B cell (primary cell): ENCODE measurements at regions not wholly inside any gene's neighbourhood (a gene's known extent, or its start where the extent isn't known, plus 50 kb on each side); places are given as distances from the start of the nearest gene placed in this dataset.

Experiments
- ATAC-seq: fragments of 200-7000 bp; cut with Tn5 transposase; one replicate; pipeline ENCODE4 v1.10.0; 2021; ENCODE audit warnings: low read depth, mild to moderate bottlenecking, moderate number of reproducible peaks, moderate library complexity
- CTCF ChIA-PET: fragments of 350-600 bp; sonication (Branson Sonifier 250); formaldehyde crosslinking; loops from one replicate; lab custom pipeline; 2021; ENCODE audit warnings: antibody characterized with exemption, inconsistent platforms; lab: Charles Lee
- POLR2A ChIA-PET: fragments of 350-600 bp; sonication (Branson Sonifier 250); formaldehyde crosslinking; loops from one replicate; lab custom pipeline; 2021; ENCODE audit warnings: antibody characterized with exemption; lab: Charles Lee
- DNase-seq: peaks from one replicate; pipeline ENCODE4 v3.0.0; 2013
- H2AFZ ChIP-seq: 2 replicates; pipeline ENCODE4 v1.6.1; 2012; ENCODE audit warnings: mild to moderate bottlenecking, low read depth, low read length; ENCODE audit not compliant: insufficient read depth, poor library complexity, severe bottlenecking
- H3K27ac ChIP-seq, 2 donors: 1 replicate in 1 of 2; 2 replicates in 1 of 2; pipeline ENCODE4 v1.5.1; 2012 to 2013; ENCODE audit warnings: low read length in 2 of 2, mild to moderate bottlenecking in 2 of 2, moderate library complexity in 1 of 2
- H3K27me3 ChIP-seq, 4 experiments: fragments of 200-600 bp in 1 of 4; sonication (generic) in 1 of 4; replicated peaks in 1 of 4; 1 replicate in 2 of 4; 2 replicates in 2 of 4; pipeline versions ENCODE4 v1.6.1 to v1.7.0; 2013 to 2016; ENCODE audit warnings: low read length in 3 of 4, mild to moderate bottlenecking in 2 of 4, mixed read lengths in 1 of 4, moderate library complexity in 1 of 4; ENCODE audit not compliant: insufficient read depth in 4 of 4, control insufficient read depth in 3 of 4; ENCODE audit errors: control extremely low read depth in 1 of 4
- H3K36me3 ChIP-seq, 2 experiments: replicated peaks in 1 of 2; 1 replicate in 1 of 2; 2 replicates in 1 of 2; pipeline versions ENCODE4 v1.6.1 to v1.7.1; 2013; ENCODE audit warnings: low read length in 1 of 2; ENCODE audit not compliant: insufficient read depth in 2 of 2, control insufficient read depth in 1 of 2; ENCODE audit errors: control extremely low read depth in 1 of 2, extremely low read depth in 1 of 2
- H3K4me1 ChIP-seq, 2 donors: fragments of 200-600 bp in 1 of 2; sonication (generic) in 1 of 2; 1 replicate in 1 of 2; 2 replicates in 1 of 2; pipeline versions ENCODE4 v1.5.1 to v1.6.1; 2013 to 2017; ENCODE audit warnings: low read length in 2 of 2; ENCODE audit not compliant: control insufficient read depth in 2 of 2, insufficient read depth in 2 of 2
- H3K4me2 ChIP-seq: replicated peaks from 2 replicates; pipeline ENCODE3; 2012; ENCODE audit warnings: mild to moderate bottlenecking, low read depth, low read length; ENCODE audit not compliant: poor library complexity, severe bottlenecking
- H3K4me3 ChIP-seq, 5 experiments: fragments of 200-600 bp in 1 of 5; sonication (generic) in 1 of 5; 1 replicate in 3 of 5; 2 replicates in 2 of 5; pipeline versions ENCODE4 v1.5.1 to v1.7.0; 2011 to 2016; ENCODE audit warnings: low read length in 4 of 5, mild to moderate bottlenecking in 4 of 5, low read depth in 2 of 5, control low read depth in 1 of 5, moderate library complexity in 1 of 5; ENCODE audit not compliant: insufficient read depth in 1 of 5; ENCODE audit errors: control extremely low read depth in 1 of 5, extremely low read depth in 1 of 5
- H3K79me2 ChIP-seq: fragments of 200-600 bp; sonication (generic); one replicate; pipeline ENCODE4 v1.6.0; 2016; ENCODE audit warnings: low read length; ENCODE audit not compliant: control insufficient read depth, insufficient read depth
- H3K9ac ChIP-seq: fragments of 200-600 bp; sonication (generic); 2 replicates; pipeline ENCODE4 v1.6.1; 2017; ENCODE audit warnings: mild to moderate bottlenecking, low read length, moderate library complexity
- H3K9me3 ChIP-seq, 3 donors: one replicate each; pipeline versions ENCODE4 v1.6.1 to v1.7.1; 2013; ENCODE audit warnings: low read length in 2 of 3; ENCODE audit not compliant: control insufficient read depth in 2 of 3, insufficient read depth in 1 of 3; ENCODE audit errors: control extremely low read depth in 1 of 3
- H4K20me1 ChIP-seq: 2 replicates; pipeline ENCODE4 v1.6.0; 2012; ENCODE audit warnings: mild to moderate bottlenecking, low read length; ENCODE audit not compliant: insufficient read depth, control insufficient read depth, poor library complexity, severe bottlenecking
- H3K27ac Mint-ChIP-seq: one replicate; pipeline ENCODE4 v1.8.0; 2021; ENCODE audit warnings: mixed read lengths
- H3K27me3 Mint-ChIP-seq: one replicate; pipeline ENCODE4 v1.8.0; 2021; ENCODE audit warnings: mixed read lengths
- H3K4me1 Mint-ChIP-seq: one replicate; pipeline ENCODE4 v1.8.0; 2021; ENCODE audit warnings: mixed read lengths
- H3K4me3 Mint-ChIP-seq: one replicate; pipeline ENCODE4 v1.8.0; 2021; ENCODE audit warnings: mixed read lengths
- H3K9me3 Mint-ChIP-seq: one replicate; pipeline ENCODE4 v1.8.0; 2022; ENCODE audit warnings: mixed read lengths; ENCODE audit not compliant: insufficient read depth
- EZH2 ChIP-seq: IDR thresholded peaks from 2 replicates; pipeline ENCODE4 v1.6.1; 2012; ENCODE audit warnings: borderline replicate concordance, low read depth, mild to moderate bottlenecking, moderate library complexity, low read length; ENCODE audit not compliant: insufficient read depth, poor library complexity, severe bottlenecking
- WGBS: methylation state at CpG from one replicate; pipeline ENCODE4 v1.1.5; 2013; ENCODE audit warnings: missing lambda C conversion rate; ENCODE audit not compliant: insufficient coverage; 5-methylcytosine and 5-hydroxymethylcytosine counted together
- intact Hi-C: fragments of 100-400 bp; cut with micrococcal nuclease; formaldehyde crosslinking; loops from one replicate; pipeline ENCODE4 v1.10.0; 2022
- TF ChIP-seq, protein P1 (sequence below): fragments of 200-600 bp; IDR thresholded peaks from one replicate; pipeline ENCODE4 v1.8.0; 2022; ENCODE audit warnings: antibody characterized with exemption, mild to moderate bottlenecking

DNA sequence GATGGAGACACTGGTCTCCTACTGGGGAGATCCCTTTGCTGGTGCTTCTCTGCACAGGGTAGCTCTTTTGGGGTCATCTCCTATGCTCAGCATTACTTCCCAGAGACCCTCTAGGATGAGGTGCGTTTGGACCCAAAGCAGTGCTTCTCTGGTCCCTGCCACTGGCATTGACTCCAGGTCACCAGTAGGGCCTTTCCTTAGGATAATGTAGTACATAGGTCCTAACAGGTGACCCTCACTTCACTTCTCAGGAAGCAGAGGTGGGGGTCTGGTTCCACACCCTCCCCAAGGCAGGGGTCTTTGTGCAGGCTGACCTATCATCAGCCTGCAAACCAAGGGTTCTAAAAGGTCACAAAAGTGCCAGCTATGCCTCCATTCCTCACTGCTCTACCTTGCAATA, 145.8 kb upstream of the HS6ST1 start:
- Mint-ChIP-seq H3K4me1 (no peaks in the 10 kb centered on the region), H3K4me3 (no peak overlapping the region), H3K9me3 (peaks cover 2% of the 10 kb centered on the region), H3K27ac (no peak overlapping the region), H3K27me3 (no peaks in the 10 kb centered on the region)
- ChIA-PET POLR2A (no interaction called here), CTCF (no interaction called here)
- H3K9me3 ChIP-seq: peaks cover 2 to 47% (median 30%) of the 10 kb centered on the region in 3 donors
- DNase-seq: no peak
- H3K79me2 ChIP-seq: no peaks in the 10 kb centered on the region
- intact Hi-C loops: no loop called here
- no peaks in the 10 kb centered on the region for H3K36me3 ChIP-seq
- no peaks in the 10 kb centered on the region for H3K4me1 ChIP-seq
- no peak overlapping the region for H2AFZ ChIP-seq
- TF ChIP-seq EZH2: no peak
- TF ChIP-seq, protein P1, sequence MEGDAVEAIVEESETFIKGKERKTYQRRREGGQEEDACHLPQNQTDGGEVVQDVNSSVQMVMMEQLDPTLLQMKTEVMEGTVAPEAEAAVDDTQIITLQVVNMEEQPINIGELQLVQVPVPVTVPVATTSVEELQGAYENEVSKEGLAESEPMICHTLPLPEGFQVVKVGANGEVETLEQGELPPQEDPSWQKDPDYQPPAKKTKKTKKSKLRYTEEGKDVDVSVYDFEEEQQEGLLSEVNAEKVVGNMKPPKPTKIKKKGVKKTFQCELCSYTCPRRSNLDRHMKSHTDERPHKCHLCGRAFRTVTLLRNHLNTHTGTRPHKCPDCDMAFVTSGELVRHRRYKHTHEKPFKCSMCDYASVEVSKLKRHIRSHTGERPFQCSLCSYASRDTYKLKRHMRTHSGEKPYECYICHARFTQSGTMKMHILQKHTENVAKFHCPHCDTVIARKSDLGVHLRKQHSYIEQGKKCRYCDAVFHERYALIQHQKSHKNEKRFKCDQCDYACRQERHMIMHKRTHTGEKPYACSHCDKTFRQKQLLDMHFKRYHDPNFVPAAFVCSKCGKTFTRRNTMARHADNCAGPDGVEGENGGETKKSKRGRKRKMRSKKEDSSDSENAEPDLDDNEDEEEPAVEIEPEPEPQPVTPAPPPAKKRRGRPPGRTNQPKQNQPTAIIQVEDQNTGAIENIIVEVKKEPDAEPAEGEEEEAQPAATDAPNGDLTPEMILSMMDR: no peak
- H3K27ac ChIP-seq: no peak overlapping the region
- H3K4me3 ChIP-seq: no peak overlapping the region
- H3K9ac ChIP-seq: no peak overlapping the region
- ATAC-seq: no peak
- H3K27me3 ChIP-seq: no peaks in the 10 kb centered on the region
- 100% methylated on average over 1 of the region's 1 CpG for WGBS
- H3K4me2 ChIP-seq: no peak overlapping the region
- H4K20me1 ChIP-seq: no peaks in the 10 kb centered on the region

DNA sequence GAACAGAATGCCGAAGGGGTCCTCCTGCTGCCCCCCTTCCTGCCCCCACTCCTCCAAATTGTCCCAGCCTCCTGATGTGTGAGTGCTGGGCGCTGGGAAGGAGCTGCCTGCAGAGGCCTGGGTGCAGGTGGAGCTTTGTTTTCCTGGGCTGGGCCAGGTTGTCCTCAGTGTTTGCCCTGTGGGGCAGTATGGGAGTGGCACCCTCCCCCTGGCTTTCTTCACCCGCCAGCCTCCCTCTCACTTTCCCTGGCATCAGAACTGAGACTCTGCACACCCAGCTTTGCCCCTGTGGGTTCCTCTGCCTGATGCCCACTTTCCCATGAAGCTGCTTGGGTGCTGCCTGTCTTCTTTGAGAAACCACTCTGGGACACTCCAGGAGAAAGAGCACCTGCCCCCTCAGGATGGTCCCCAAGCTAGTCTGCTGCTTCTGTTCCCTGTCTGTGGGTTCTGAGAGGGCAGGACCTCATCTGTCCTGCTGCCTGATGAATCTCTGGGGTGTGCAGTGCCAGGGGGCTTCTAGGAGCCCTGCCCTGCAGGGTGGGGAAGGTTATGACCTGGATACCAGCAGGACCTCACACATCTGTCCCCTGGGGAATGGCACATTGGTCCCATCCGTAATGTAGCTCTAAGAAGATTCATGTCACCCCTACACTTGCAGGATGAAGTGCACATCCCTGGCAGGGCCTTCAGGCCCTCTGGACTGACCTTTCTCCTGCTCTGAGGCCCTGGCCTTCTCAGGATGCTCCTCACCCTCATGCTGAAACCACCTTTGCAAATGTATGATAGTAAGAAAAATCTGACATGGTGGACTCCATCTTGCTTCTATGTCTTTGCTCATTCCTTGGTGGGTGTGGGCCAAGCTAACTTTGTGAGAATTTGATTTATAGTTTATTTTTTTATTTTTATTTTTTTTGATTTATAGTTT, 146.8 kb upstream of the HS6ST1 start:
- ATAC-seq: no peak
- Mint-ChIP-seq H3K27ac (no peak overlapping the region), H3K27me3 (no peaks in the 10 kb centered on the region), H3K4me1 (no peaks in the 10 kb centered on the region), H3K4me3 (no peak overlapping the region), H3K9me3 (peaks cover 2% of the 10 kb centered on the region)
- H3K4me1 ChIP-seq: no peaks in the 10 kb centered on the region
- no peaks in the 10 kb centered on the region for H3K36me3 ChIP-seq
- ChIA-PET POLR2A (no interaction called here), CTCF (no interaction called here)
- H3K4me3 ChIP-seq: no peak overlapping the region
- peaks cover 0 to 4% (median 0%) of the 10 kb centered on the region in 4 experiments for H3K27me3 ChIP-seq
- no peak overlapping the region for H3K4me2 ChIP-seq
- no peak for DNase-seq
- WGBS: 81% methylated on average over 3 of the region's 4 CpGs
- H2AFZ ChIP-seq: no peak overlapping the region
- intact Hi-C loops: no loop called here
- H3K27ac ChIP-seq: no peak overlapping the region
- no peaks in the 10 kb centered on the region for H4K20me1 ChIP-seq
- no peaks in the 10 kb centered on the region for H3K79me2 ChIP-seq
- H3K9ac ChIP-seq: no peak overlapping the region
- TF ChIP-seq EZH2: no peak
- TF ChIP-seq, protein P1: no peak
- H3K9me3 ChIP-seq: peaks cover 4 to 57% (median 40%) of the 10 kb centered on the region in 3 donors
